Kidney epithelial cell (primary cell): ENCODE measurements at regions not wholly inside any gene's neighbourhood (a gene's known extent, or its start where the extent isn't known, plus 50 kb on each side); places are given as distances from the start of the nearest gene placed in this dataset.

Experiments
- DNase-seq: peaks from one replicate; pipeline ENCODE4 v3.0.0-alpha.2; 2010; ENCODE audit warnings: low read depth
- H3K27me3 ChIP-seq: 2 replicates; pipeline ENCODE4 v1.6.0; 2011; ENCODE audit warnings: low read length; ENCODE audit not compliant: control insufficient read depth, insufficient read depth
- H3K36me3 ChIP-seq: 2 replicates; pipeline ENCODE4 v1.5.1; 2011; ENCODE audit warnings: low read length; ENCODE audit not compliant: control insufficient read depth, insufficient read depth
- H3K4me3 ChIP-seq: 2 replicates; pipeline ENCODE4 v1.5.1; 2011; ENCODE audit warnings: low read depth, mild to moderate bottlenecking, control low read depth, low read length
- TF ChIP-seq, protein P1 (sequence below): IDR thresholded peaks from 2 replicates; pipeline ENCODE4 v1.5.1; 2011; ENCODE audit warnings: mild to moderate bottlenecking, moderate library complexity, low read length, control low read depth, inconsistent platforms; ENCODE audit not compliant: insufficient read depth, poor library complexity, severe bottlenecking

DNA sequence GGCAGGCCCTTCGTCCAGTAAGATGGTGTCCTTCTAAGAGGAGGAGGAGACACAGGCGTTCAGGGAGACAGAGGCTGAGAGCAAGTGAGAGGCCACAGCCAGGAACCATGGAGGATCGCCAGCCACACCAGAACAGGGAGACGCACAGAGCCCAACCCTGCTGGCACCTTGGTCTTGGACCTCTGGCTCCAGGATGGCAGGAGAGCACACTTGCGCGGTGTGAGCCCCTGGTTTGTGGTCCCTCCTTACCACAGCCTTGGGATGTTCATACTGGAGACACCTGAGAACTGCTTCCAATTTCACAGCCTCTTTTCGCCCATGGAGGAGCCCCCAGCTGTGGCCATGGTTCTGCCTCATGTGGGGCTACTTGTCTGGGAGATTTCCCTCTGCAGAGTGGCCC lies 222.4 kb downstream of the DLL1 start:
- peaks cover 10% of the 10 kb centered on the region for H3K27me3 ChIP-seq
- TF ChIP-seq, protein P1, sequence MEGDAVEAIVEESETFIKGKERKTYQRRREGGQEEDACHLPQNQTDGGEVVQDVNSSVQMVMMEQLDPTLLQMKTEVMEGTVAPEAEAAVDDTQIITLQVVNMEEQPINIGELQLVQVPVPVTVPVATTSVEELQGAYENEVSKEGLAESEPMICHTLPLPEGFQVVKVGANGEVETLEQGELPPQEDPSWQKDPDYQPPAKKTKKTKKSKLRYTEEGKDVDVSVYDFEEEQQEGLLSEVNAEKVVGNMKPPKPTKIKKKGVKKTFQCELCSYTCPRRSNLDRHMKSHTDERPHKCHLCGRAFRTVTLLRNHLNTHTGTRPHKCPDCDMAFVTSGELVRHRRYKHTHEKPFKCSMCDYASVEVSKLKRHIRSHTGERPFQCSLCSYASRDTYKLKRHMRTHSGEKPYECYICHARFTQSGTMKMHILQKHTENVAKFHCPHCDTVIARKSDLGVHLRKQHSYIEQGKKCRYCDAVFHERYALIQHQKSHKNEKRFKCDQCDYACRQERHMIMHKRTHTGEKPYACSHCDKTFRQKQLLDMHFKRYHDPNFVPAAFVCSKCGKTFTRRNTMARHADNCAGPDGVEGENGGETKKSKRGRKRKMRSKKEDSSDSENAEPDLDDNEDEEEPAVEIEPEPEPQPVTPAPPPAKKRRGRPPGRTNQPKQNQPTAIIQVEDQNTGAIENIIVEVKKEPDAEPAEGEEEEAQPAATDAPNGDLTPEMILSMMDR: no peak
- H3K36me3 ChIP-seq: no peaks in the 10 kb centered on the region
- DNase-seq: no peak
- H3K4me3 ChIP-seq: no peak overlapping the region

DNA sequence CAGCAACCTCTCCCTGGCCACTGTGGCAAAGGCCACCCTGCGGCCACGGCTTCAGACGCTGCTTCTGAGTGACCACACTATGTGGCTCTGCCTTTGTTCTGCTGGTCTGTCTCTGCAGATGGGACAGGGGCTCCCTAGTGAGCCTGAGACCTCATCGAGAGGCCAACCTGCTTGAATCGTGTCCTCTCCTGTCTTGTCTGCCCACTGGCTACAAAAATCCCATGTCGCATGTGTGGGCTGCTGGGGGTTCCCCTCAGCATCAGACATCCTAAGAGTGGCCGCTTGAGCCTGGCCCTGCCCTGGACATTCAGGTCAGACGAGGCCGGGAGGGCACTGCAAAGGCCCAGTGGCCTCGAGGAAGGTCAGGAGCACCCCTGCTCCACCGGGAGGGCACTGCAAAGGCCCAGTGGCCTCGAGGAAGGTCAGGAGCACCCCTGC lies 222.9 kb downstream of the DLL1 start:
- no peak overlapping the region for H3K4me3 ChIP-seq
- H3K36me3 ChIP-seq: no peaks in the 10 kb centered on the region
- H3K27me3 ChIP-seq: peaks cover 10% of the 10 kb centered on the region
- DNase-seq: no peak
- TF ChIP-seq, protein P1: no peak

DNA sequence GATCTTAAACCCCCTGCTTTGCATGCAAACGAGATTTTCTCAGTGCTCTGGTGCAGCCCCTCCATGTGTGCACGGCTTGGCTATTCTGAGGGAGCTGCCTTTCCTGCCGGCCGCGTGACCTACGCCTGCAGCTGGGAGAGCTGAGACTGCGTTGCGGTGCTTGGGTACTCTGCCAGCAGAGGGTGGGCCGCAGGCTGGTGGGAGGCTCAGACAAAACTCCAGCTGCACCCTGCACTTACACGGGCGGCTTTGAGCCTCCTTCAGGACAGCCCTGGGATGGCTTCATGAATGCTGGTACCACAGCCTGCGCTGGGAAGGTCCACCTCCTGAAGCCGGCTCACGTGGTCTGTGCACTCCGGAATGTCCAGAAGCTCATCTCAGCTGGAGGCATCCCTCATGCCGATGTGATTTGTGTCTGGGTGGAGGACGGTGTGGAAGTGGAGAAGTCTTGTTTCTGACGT lies 223.7 kb downstream of the DLL1 start:
- DNase-seq: no peak
- Histone ChIP-seq H3K27me3 (peaks cover 10% of the 10 kb centered on the region), H3K4me3 (no peak overlapping the region), H3K36me3 (no peaks in the 10 kb centered on the region)
- TF ChIP-seq, protein P1: no peak

DNA sequence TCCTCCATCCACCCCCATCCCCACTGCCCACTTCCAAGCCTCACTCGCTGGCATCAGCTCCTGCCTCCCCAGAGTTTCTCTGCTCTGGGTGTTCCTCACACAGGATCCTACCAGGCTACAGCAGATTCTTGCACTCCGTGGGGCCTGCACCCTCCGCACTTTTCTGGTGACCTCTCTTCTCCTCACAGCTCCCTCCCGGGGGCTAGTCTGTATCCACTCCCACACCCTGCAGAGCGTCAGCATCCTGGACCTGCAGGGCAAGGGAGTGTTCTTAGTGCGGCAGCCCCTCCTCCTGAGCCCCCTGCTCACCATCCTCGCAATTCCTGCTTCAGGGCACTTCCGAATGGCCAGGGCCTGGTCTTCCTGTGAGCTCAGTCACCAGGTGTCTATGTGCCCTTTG lies 224.2 kb downstream of the DLL1 start:
- DNase-seq: no peak
- H3K36me3 ChIP-seq: no peaks in the 10 kb centered on the region
- TF ChIP-seq, protein P1: no peak
- H3K4me3 ChIP-seq: no peak overlapping the region
- H3K27me3 ChIP-seq: peaks cover 10% of the 10 kb centered on the region

DNA sequence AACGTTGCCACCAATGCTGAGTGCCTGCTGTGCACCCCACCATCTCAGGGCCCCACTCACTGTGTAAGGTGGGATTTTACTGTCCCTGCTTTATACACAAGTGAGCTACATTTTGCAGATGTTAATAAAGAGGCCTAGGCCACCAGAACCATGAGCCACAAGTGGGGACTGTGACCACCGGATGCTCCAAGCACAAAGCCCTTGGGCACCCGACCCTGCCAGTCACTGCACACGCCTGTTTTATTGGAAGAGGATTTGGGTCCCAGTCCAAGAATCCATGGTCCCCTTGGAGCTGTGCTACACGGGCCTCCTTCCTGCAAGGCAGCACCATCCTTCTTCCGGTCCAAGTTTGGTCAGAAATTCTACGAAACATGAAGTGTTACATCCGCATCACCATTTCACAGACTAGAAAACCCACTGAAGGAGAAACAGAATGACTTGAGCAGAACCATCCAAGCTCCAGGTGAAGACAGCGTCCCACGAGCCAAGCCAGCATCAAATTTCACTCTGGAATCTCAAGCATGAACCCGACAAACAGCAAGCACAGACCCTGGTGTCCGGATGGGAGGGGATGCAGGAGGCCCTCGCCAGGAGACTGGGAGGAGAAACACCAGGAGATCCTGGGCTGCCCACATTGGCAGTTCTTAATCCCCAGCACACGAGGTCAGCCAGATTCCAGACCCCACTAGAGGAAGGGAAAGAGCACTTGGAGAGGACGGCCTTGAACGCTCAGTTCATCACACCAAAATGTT lies 226.9 kb downstream of the DLL1 start:
- TF ChIP-seq, protein P1: no peak
- no peaks in the 10 kb centered on the region for H3K36me3 ChIP-seq
- no peak overlapping the region for H3K4me3 ChIP-seq
- DNase-seq: no peak
- peaks cover 10% of the 10 kb centered on the region for H3K27me3 ChIP-seq

DNA sequence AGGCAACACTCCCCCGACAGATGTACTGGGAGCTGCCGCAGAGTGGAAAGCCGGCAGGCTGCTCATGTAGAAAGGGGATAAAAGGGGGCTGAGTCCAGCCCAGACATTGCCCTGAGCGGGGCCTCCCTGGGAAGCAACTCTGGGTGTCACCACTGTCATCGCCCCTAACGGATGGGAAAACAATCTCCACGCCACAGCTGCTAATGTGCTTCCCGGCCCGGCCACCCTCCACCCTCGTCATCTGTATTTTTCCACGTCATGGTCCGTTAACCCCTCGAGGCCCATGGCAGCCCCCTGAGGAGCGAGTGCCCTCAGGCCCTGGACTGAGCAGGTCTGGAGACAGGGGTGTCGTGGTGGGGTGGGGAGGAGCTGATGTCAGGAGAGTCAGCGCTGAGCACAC lies 227.4 kb downstream of the DLL1 start:
- Histone ChIP-seq H3K4me3 (no peak overlapping the region), H3K36me3 (no peaks in the 10 kb centered on the region), H3K27me3 (peaks cover 10% of the 10 kb centered on the region)
- TF ChIP-seq, protein P1: no peak
- DNase-seq: no peak
